IPS DF 6.9 (cell line): ENCODE measurements at regions not wholly inside any gene's neighbourhood (a gene's known extent, or its start where the extent isn't known, plus 50 kb on each side); places are given as distances from the start of the nearest gene placed in this dataset.

Experiments
- DNase-seq: peaks from one replicate; pipeline ENCODE4 v3.0.0-alpha.2; 2013; ENCODE audit warnings: low read depth, low spot score
- H3K27ac ChIP-seq: one replicate; pipeline ENCODE4 v1.5.1; 2013; ENCODE audit warnings: low read length, control low read depth
- H3K27me3 ChIP-seq: 2 replicates; pipeline ENCODE4 v1.6.1; 2013; ENCODE audit warnings: mild to moderate bottlenecking, low read length; ENCODE audit not compliant: control insufficient read depth, insufficient read depth
- H3K36me3 ChIP-seq: 2 replicates; pipeline ENCODE4 v1.6.1; 2013; ENCODE audit warnings: low read length; ENCODE audit not compliant: control insufficient read depth, insufficient read depth
- H3K4me1 ChIP-seq: 2 replicates; pipeline ENCODE4 v1.6.1; 2013; ENCODE audit warnings: low read length; ENCODE audit not compliant: control insufficient read depth, insufficient read depth
- H3K4me3 ChIP-seq: 2 replicates; pipeline ENCODE4 v1.5.1; 2013; ENCODE audit warnings: mild to moderate bottlenecking, low read length
- H3K9me3 ChIP-seq: 2 replicates; pipeline ENCODE4 v1.6.1; 2013; ENCODE audit warnings: low read length, inconsistent platforms; ENCODE audit not compliant: control insufficient read depth, insufficient read depth
- WGBS: extraction: QIAGEN DNeasy Blood & Tissue Kit; methylation state at CpG from one replicate; pipeline ENCODE4 v1.1.7; 2013; ENCODE audit warnings: mixed read lengths, missing lambda C conversion rate; ENCODE audit not compliant: insufficient read length, insufficient coverage; 5-methylcytosine and 5-hydroxymethylcytosine counted together

- no peak overlapping the region for H3K27ac ChIP-seq
- H3K4me1 ChIP-seq = no peaks in the 10 kb centered on the region
- WGBS = no CpG with 5 or more reads among the region's 1 CpG
- DNase-seq = no peak
- H3K36me3 ChIP-seq = no peaks in the 10 kb centered on the region
- no peaks in the 10 kb centered on the region; the same call in 1 of the 2 replicates for H3K9me3 ChIP-seq
- no peak overlapping the region for H3K4me3 ChIP-seq
- H3K27me3 ChIP-seq = no peaks in the 10 kb centered on the region
Measured at GRCh38 chr2:104179644-104180043, 674.3 kb upstream of the POU3F3 start.

DNA sequence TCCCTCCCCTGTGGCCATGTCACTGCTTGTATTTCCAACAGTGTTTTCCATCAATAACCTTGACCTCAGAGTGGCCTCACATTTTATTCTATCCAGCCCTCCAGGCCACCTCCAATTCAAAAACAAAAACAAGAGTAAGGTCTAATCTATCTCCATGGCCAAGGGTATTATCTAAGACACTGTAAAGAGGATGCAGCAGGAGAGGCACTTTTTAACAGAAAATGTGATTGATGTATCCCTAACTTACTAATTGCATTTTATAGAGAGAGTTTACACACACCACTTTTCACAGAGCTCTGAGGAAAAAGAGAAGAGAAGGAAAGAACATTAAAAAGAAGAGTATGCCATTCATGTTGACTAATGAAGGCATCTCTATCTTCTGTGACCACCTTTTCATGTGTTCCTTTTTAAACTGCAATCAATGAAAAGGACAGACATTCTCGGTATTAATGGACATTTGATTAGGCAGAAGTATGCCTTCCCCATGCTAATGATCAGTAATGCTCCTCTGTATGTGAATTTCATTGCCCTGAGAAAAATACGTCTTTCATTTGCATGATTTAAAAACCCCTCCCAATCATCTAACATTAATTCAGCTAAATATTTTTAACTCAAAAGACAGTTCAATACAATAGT is 653.3 kb upstream of the POU3F3 start:
- no peaks in the 10 kb centered on the region for H3K9me3 ChIP-seq
- WGBS = 100% methylated on average over 1 of the region's 2 CpGs
- DNase-seq = no peak
- no peaks in the 10 kb centered on the region for H3K4me1 ChIP-seq
- H3K4me3 ChIP-seq = no peak overlapping the region
- no peaks in the 10 kb centered on the region for H3K27me3 ChIP-seq
- H3K27ac ChIP-seq = no peak overlapping the region
- no peaks in the 10 kb centered on the region for H3K36me3 ChIP-seq

- Histone ChIP-seq H3K27ac (no peak overlapping the region), H3K4me1 (no peaks in the 10 kb centered on the region), H3K36me3 (no peaks in the 10 kb centered on the region), H3K9me3 (no peaks in the 10 kb centered on the region), H3K4me3 (no peak overlapping the region), H3K27me3 (no peaks in the 10 kb centered on the region)
- DNase-seq = no peak
- WGBS = no CpG with 5 or more reads among the region's 8 CpGs
Measured at GRCh38 chr2:104213758-104214157, 640.2 kb upstream of the POU3F3 start.

- Histone ChIP-seq H3K9me3 (no peaks in the 10 kb centered on the region), H3K27ac (no peak overlapping the region), H3K36me3 (no peaks in the 10 kb centered on the region), H3K4me1 (no peaks in the 10 kb centered on the region), H3K27me3 (no peaks in the 10 kb centered on the region), H3K4me3 (peak overlapping the region; percentile 10; the same call in 1 of the 2 replicates)
- DNase-seq = no peak
- WGBS = no CpG with 5 or more reads among the region's 14 CpGs
Measured at GRCh38 chr2:104215269-104216161, 638.4 kb upstream of the POU3F3 start.

- Histone ChIP-seq H3K36me3 (no peaks in the 10 kb centered on the region), H3K27ac (no peak overlapping the region), H3K9me3 (no peaks in the 10 kb centered on the region), H3K4me1 (no peaks in the 10 kb centered on the region), H3K4me3 (no peak overlapping the region), H3K27me3 (no peaks in the 10 kb centered on the region)
- DNase-seq = no peak
- no CpG with 5 or more reads among the region's 1 CpG for WGBS
Measured at GRCh38 chr2:104233591-104233990, 620.3 kb upstream of the POU3F3 start.

DNA sequence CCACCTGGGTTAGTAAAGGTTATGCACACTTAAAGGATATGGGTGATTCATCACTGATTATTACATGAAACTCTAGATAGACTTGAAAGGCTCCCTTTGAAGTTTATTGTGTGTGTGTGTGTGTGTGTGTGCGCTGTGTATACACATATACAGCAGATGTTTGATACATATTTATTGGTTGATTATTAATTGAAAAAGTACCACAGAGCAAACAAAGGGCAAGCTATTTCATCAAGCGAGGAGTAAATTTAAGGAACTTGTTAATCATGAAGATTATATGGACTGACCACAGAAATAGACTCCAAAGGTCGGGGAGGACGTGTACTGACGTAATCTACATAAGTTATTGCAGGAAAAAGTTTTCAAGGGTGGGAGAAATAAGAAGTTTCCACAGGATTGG is 617.4 kb upstream of the POU3F3 start:
- no peak for DNase-seq
- Histone ChIP-seq H3K4me3 (no peak overlapping the region), H3K36me3 (no peaks in the 10 kb centered on the region), H3K9me3 (no peaks in the 10 kb centered on the region), H3K27ac (no peak overlapping the region), H3K27me3 (no peaks in the 10 kb centered on the region), H3K4me1 (no peaks in the 10 kb centered on the region)
- no CpG with 5 or more reads among the region's 5 CpGs for WGBS

DNA sequence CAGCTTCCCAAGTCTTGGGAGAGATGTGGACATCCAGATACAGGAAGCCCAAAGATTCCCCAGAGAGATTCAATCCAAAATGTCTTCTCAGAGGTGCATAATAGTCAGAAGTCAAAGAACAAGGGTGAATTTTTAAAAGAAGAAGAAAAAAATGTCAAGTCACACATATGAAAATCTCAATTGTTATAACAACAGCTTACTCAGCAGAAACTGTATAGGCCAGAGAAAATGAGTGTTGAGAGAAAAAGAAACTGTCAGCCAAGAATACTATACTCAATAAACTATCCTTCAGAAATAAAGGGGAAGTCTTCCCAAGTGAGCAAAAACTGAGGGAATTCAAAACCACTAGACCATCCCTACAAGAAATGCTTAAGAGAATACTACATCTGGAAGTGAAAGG is 612.9 kb upstream of the POU3F3 start:
- no peaks in the 10 kb centered on the region for H3K4me1 ChIP-seq
- DNase-seq = no peak
- H3K27me3 ChIP-seq = no peaks in the 10 kb centered on the region
- no peaks in the 10 kb centered on the region for H3K9me3 ChIP-seq
- H3K4me3 ChIP-seq = no peak overlapping the region
- no peak overlapping the region for H3K27ac ChIP-seq
- H3K36me3 ChIP-seq = no peaks in the 10 kb centered on the region

DNA sequence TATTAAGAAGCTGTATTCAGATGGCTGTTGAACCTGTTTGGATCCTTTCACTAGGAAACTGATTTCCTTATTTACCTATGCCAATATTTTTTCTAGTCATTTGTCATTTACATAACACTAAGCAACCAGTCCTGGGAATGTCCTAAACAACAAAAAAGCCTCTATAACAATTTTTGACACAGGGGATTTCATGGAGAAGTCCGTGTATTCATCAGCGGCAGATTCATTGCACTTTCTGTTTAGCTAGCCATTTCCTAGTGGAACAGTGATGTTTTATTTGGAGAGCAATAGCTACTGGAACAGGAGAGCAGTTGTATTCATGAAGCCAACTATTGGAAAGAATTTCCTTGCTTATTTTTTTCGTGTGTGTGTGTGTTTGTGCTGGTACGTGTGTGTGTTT is 604.3 kb upstream of the POU3F3 start:
- Histone ChIP-seq H3K36me3 (no peaks in the 10 kb centered on the region), H3K27ac (no peak overlapping the region), H3K27me3 (no peaks in the 10 kb centered on the region), H3K4me3 (no peak overlapping the region), H3K9me3 (no peaks in the 10 kb centered on the region), H3K4me1 (no peaks in the 10 kb centered on the region)
- no CpG with 5 or more reads among the region's 4 CpGs for WGBS
- no peak for DNase-seq

GRCh38 chr2:104250635-104251034 is 603.3 kb upstream of the POU3F3 start:
- DNase-seq = no peak
- H3K36me3 ChIP-seq = no peaks in the 10 kb centered on the region
- no peak overlapping the region for H3K4me3 ChIP-seq
- H3K27me3 ChIP-seq = no peaks in the 10 kb centered on the region
- no peaks in the 10 kb centered on the region for H3K9me3 ChIP-seq
- no peaks in the 10 kb centered on the region for H3K4me1 ChIP-seq
- WGBS = no CpG with 5 or more reads among the region's 2 CpGs
- no peak overlapping the region for H3K27ac ChIP-seq

- no peak overlapping the region for H3K4me3 ChIP-seq
- no peaks in the 10 kb centered on the region for H3K9me3 ChIP-seq
- H3K4me1 ChIP-seq = no peaks in the 10 kb centered on the region
- no peaks in the 10 kb centered on the region for H3K27me3 ChIP-seq
- no peaks in the 10 kb centered on the region for H3K36me3 ChIP-seq
- no peak for DNase-seq
- H3K27ac ChIP-seq = no peak overlapping the region
Measured at GRCh38 chr2:104254017-104254416, 599.9 kb upstream of the POU3F3 start.

- DNase-seq = no peak
- no CpG with 5 or more reads among the region's 1 CpG for WGBS
- no peaks in the 10 kb centered on the region for H3K9me3 ChIP-seq
Measured at GRCh38 chr2:104262714-104263113, 591.2 kb upstream of the POU3F3 start.

More at GRCh38 chr2:104262714-104263113, 591.2 kb upstream of the POU3F3 start:
- H3K27ac ChIP-seq = no peak overlapping the region
- H3K4me1 ChIP-seq = no peaks in the 10 kb centered on the region
- no peaks in the 10 kb centered on the region for H3K27me3 ChIP-seq
- no peaks in the 10 kb centered on the region for H3K36me3 ChIP-seq
- no peak overlapping the region for H3K4me3 ChIP-seq
